Neuron (in vitro differentiated cells): ENCODE measurements at regions not wholly inside any gene's neighbourhood (a gene's known extent, or its start where the extent isn't known, plus 50 kb on each side); places are given as distances from the start of the nearest gene placed in this dataset.

Source experiments
- H2AFZ ChIP-seq: one replicate; pipeline ENCODE4 v1.6.1; 2013; ENCODE audit warnings: low read depth, mild to moderate bottlenecking, inconsistent platforms, low read length, moderate library complexity
- H3K27me3 ChIP-seq: one replicate; pipeline ENCODE4 v1.6.1; 2013; ENCODE audit warnings: low read length; ENCODE audit not compliant: insufficient read depth
- H3K36me3 ChIP-seq: one replicate; pipeline ENCODE4 v1.6.1; 2013; ENCODE audit warnings: low read length; ENCODE audit not compliant: insufficient read depth
- H3K4me1 ChIP-seq: one replicate; pipeline ENCODE4 v1.6.1; 2013; ENCODE audit warnings: low read length; ENCODE audit not compliant: insufficient read depth
- H3K4me3 ChIP-seq: 2 replicates; pipeline ENCODE4 v1.5.1; 2013; ENCODE audit warnings: mild to moderate bottlenecking, low read length, moderate library complexity
- H3K9me3 ChIP-seq: one replicate; pipeline ENCODE4 v1.6.1; 2013; ENCODE audit warnings: low read length

GRCh38 chr1:170481000-170481399 lies 51.0 kb upstream of the GORAB start:
- Histone ChIP-seq H3K9me3 (no peaks in the 10 kb centered on the region), H3K4me1 (peaks cover 11% of the 10 kb centered on the region), H3K36me3 (no peaks in the 10 kb centered on the region), H3K27me3 (no peaks in the 10 kb centered on the region), H2AFZ (peak overlapping the region; percentile 5), H3K4me3 (no peak overlapping the region)
